Calu3 (cell line): ENCODE measurements at regions not wholly inside any gene's neighbourhood (a gene's known extent, or its start where the extent isn't known, plus 50 kb on each side); places are given as distances from the start of the nearest gene placed in this dataset.

Experiments
- BruUV-seq: library from RNA; stranded (reverse); fragments of 400-500 nt; replicated peaks from 2 replicates; lab custom pipeline; 2021; lab: Mats Ljungman, UMichigan
- CTCF ChIA-PET: fragments of 300-600 bp; sonication (Branson Sonifier 250); formaldehyde crosslinking; loops from one replicate; lab custom pipeline; 2022; ENCODE audit warnings: antibody characterized with exemption; lab: Charles Lee
- DNase-seq: peaks from one replicate; pipeline ENCODE4 v3.0.0; 2022
- H3K27ac Mint-ChIP-seq: one replicate; pipeline ENCODE4 v1.8.0; 2022; ENCODE audit warnings: mixed read lengths; ENCODE audit not compliant: unreplicated experiment
- H3K27me3 Mint-ChIP-seq: one replicate; pipeline ENCODE4 v1.8.0; 2022; ENCODE audit warnings: mixed read lengths; ENCODE audit not compliant: unreplicated experiment
- H3K36me3 Mint-ChIP-seq: one replicate; pipeline ENCODE4 v1.8.0; 2022; ENCODE audit warnings: mild to moderate bottlenecking, moderate library complexity, mixed read lengths; ENCODE audit not compliant: insufficient read depth, unreplicated experiment
- H3K4me1 Mint-ChIP-seq: one replicate; pipeline ENCODE4 v1.8.0; 2022; ENCODE audit warnings: mild to moderate bottlenecking, low read depth, mixed read lengths; ENCODE audit not compliant: unreplicated experiment
- H3K4me3 Mint-ChIP-seq: one replicate; pipeline ENCODE4 v1.8.0; 2022; ENCODE audit warnings: mild to moderate bottlenecking, low read depth, moderate library complexity, mixed read lengths; ENCODE audit not compliant: unreplicated experiment
- H3K9me3 Mint-ChIP-seq: one replicate; pipeline ENCODE4 v1.8.0; 2022; ENCODE audit warnings: low read depth, mixed read lengths; ENCODE audit not compliant: unreplicated experiment
- intact Hi-C: fragments of 100-400 bp; cut with micrococcal nuclease; formaldehyde crosslinking; loops from one replicate; pipeline ENCODE4 v1.10.0; 2022; ENCODE audit not compliant: unreplicated experiment
- TF ChIP-seq, protein P1 (sequence below): fragments of 200-600 bp; IDR thresholded peaks from one replicate; pipeline ENCODE4 v1.8.0; 2022; ENCODE audit warnings: antibody characterized with exemption; ENCODE audit not compliant: unreplicated experiment

DNA sequence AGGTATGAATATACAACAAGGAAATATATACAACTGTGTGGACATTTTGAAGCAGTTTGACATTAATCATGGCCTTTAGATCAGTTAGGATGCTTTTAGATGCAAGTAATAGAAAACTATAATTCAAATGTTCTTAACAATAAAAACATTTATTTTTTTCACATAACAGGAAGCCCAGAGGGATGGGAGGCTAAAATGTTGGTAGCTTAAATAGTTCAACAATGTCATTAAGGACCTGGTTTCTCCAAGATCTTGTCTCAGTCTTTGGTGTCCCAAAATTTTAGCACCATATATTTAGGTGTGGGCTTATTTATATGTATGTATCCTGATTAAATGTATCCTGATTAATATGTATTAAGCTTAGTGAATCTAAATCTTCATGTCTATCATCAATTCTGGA lies 292.4 kb downstream of the NUAK1 start:
- H3K27me3 Mint-ChIP-seq, result peaks cover 39% of the 10 kb centered on the region
- intact Hi-C loops, result no loop called here
- no peak overlapping the region for H3K27ac Mint-ChIP-seq
- peaks cover 6% of the 10 kb centered on the region for H3K9me3 Mint-ChIP-seq
- H3K4me3 Mint-ChIP-seq, result no peak overlapping the region
- H3K36me3 Mint-ChIP-seq, result no peaks in the 10 kb centered on the region
- H3K4me1 Mint-ChIP-seq, result no peaks in the 10 kb centered on the region
- DNase-seq, result no peak
- TF ChIP-seq, protein P1, sequence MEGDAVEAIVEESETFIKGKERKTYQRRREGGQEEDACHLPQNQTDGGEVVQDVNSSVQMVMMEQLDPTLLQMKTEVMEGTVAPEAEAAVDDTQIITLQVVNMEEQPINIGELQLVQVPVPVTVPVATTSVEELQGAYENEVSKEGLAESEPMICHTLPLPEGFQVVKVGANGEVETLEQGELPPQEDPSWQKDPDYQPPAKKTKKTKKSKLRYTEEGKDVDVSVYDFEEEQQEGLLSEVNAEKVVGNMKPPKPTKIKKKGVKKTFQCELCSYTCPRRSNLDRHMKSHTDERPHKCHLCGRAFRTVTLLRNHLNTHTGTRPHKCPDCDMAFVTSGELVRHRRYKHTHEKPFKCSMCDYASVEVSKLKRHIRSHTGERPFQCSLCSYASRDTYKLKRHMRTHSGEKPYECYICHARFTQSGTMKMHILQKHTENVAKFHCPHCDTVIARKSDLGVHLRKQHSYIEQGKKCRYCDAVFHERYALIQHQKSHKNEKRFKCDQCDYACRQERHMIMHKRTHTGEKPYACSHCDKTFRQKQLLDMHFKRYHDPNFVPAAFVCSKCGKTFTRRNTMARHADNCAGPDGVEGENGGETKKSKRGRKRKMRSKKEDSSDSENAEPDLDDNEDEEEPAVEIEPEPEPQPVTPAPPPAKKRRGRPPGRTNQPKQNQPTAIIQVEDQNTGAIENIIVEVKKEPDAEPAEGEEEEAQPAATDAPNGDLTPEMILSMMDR, result no peak
- CTCF ChIA-PET, result no interaction called here
- BruUV-seq, result no TSS peak

DNA sequence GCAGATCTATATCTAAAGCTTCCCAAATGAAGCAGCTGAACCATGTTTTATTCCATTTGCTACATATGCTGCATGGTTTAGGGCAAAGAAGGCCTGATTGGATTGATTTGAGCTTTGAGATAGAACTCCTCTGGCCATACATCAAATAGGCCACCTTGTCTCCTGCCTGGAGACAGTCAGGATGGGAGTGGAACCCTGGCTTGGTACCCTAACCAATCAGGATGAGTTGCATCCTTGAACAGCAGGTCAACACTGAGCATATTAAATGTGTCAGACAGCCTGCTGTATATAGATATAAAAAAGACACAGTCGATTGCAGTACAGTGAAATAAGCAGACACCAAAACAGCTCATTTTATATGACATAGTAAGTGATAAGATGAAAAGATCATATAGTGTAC lies 291.7 kb downstream of the NUAK1 start:
- CTCF ChIA-PET, result interaction anchor here (0.5 kb wide), 1 partner anchor 102 kb away, joined by 4 read pairs; no protein-coding TSS in a partner anchor
- DNase-seq, result no peak
- Mint-ChIP-seq H3K27me3 (peaks cover 40% of the 10 kb centered on the region), H3K4me1 (no peaks in the 10 kb centered on the region), H3K36me3 (no peaks in the 10 kb centered on the region), H3K27ac (no peak overlapping the region), H3K4me3 (no peak overlapping the region), H3K9me3 (peaks cover 6% of the 10 kb centered on the region)
- BruUV-seq, result no TSS peak
- intact Hi-C loops, result no loop called here
- TF ChIP-seq, protein P1, result no peak

DNA sequence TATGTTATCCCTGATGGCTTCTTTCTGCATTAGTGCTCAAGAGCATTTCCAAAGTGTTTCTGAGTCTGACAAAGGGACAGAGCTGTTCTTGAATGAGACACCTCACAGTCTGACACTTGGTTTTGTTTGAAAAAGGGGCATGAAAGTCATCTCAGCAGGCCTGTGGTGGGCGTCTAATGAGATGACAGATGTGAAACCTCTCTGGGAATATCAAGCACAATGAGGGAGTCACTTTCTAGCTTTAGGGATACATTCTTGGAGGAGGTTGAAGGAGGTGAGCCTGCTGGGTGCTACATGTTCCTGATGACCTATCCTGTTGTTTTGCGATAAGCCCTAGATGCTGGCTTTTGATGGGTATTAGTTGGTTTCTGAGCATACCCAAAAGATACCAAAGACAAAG lies 290.5 kb downstream of the NUAK1 start:
- Mint-ChIP-seq H3K4me3 (no peak overlapping the region), H3K4me1 (no peaks in the 10 kb centered on the region), H3K27me3 (peaks cover 40% of the 10 kb centered on the region), H3K9me3 (peaks cover 6% of the 10 kb centered on the region), H3K27ac (no peak overlapping the region), H3K36me3 (no peaks in the 10 kb centered on the region)
- intact Hi-C loops, result no loop called here
- BruUV-seq, result no TSS peak
- CTCF ChIA-PET, result no interaction called here
- DNase-seq, result no peak
- TF ChIP-seq, protein P1, result no peak

DNA sequence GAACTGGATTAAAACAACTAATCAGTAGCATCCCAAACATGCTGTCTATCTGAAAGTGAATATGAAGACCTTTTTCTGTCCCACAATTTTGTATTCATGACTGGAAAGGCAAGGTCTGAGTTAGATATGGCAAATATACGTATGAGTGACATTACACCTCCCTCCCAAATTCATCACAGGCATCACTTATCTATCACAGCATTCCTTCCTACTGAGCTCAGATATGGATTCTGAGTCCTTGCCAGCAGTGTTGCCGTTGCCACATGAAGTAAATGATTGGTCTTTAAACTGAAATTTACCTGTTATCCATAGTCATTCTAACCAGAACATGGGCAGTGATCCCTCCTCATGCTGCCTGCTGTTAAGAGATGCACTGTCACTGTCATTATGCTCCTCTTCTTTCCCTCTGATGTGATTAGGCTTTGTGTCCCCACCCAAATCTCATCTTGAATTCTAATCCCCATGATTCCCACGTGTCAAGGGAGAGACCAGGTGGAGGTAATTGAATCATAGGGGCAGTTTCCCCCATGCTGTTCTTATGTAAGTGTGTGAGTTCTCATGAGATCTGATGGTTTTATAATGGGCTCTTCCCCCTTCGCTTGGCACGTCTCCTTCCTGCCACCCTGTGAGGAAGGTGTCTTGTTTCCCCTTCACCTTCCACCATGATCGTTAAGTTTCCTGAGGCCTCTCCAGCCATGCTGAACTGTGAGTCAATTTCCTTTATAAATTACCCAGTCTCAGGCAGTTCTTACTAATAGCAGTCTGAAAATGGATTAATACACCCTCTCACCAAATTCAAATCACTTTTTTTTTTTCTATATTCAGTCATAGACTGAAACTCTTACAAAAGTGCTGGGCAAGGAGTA lies 288.4 kb downstream of the NUAK1 start:
- CTCF ChIA-PET, result interaction anchor here (0.9 kb wide), 1 partner anchor 25 kb away, joined by 3 read pairs; no protein-coding TSS in a partner anchor
- Mint-ChIP-seq H3K36me3 (no peaks in the 10 kb centered on the region), H3K27me3 (peaks cover 27% of the 10 kb centered on the region), H3K9me3 (peaks cover 6% of the 10 kb centered on the region), H3K27ac (no peak overlapping the region), H3K4me1 (no peaks in the 10 kb centered on the region), H3K4me3 (no peak overlapping the region)
- intact Hi-C loops, result no loop called here
- DNase-seq, result no peak
- BruUV-seq, result no TSS peak
- TF ChIP-seq, protein P1, result no peak
